Ishikawa (cell line): ENCODE measurements at regions not wholly inside any gene's neighbourhood (a gene's known extent, or its start where the extent isn't known, plus 50 kb on each side); places are given as distances from the start of the nearest gene placed in this dataset.

Source experiments
- CEBPB ChIP-seq: IDR thresholded peaks from 2 replicates; pipeline ENCODE4 v1.6.1; 2012
- CREB1 ChIP-seq: IDR thresholded peaks from 2 replicates; pipeline ENCODE4 v1.6.1; 2012; ENCODE audit warnings: low read depth
- EGR1 ChIP-seq: IDR thresholded peaks from 2 replicates; pipeline ENCODE4 v1.6.1; 2012
- EP300 ChIP-seq: IDR thresholded peaks from 2 replicates; pipeline ENCODE4 v1.6.1; 2012; ENCODE audit warnings: borderline replicate concordance
- FOXM1 ChIP-seq: IDR thresholded peaks from 2 replicates; pipeline ENCODE4 v1.6.1; 2012; ENCODE audit warnings: low read depth, borderline replicate concordance
- NFIC ChIP-seq: IDR thresholded peaks from 2 replicates; pipeline ENCODE4 v1.6.1; 2012
- RAD21 ChIP-seq: IDR thresholded peaks from 2 replicates; pipeline ENCODE4 v1.6.1; 2012; ENCODE audit warnings: low read depth
- TCF12 ChIP-seq: IDR thresholded peaks from 2 replicates; pipeline ENCODE4 v1.6.1; 2012; ENCODE audit warnings: low read depth
- TEAD4 ChIP-seq: IDR thresholded peaks from 2 replicates; pipeline ENCODE4 v1.6.1; 2012
- YY1 ChIP-seq: IDR thresholded peaks from 2 replicates; pipeline ENCODE4 v1.6.1; 2012; ENCODE audit warnings: low read depth
- ZBTB7A ChIP-seq: IDR thresholded peaks from 2 replicates; pipeline ENCODE4 v1.6.1; 2012; ENCODE audit warnings: low read depth
- TF ChIP-seq, protein P1 (sequence below): IDR thresholded peaks from 2 replicates; pipeline ENCODE4 v1.6.1; 2012; ENCODE audit warnings: low read depth, mild to moderate bottlenecking
- TF ChIP-seq, protein P2 (sequence below): IDR thresholded peaks from 2 replicates; pipeline ENCODE4 v1.6.1; 2012
- TF ChIP-seq, protein P3 (sequence below): IDR thresholded peaks from 2 replicates; pipeline ENCODE4 v1.6.1; 2012

DNA sequence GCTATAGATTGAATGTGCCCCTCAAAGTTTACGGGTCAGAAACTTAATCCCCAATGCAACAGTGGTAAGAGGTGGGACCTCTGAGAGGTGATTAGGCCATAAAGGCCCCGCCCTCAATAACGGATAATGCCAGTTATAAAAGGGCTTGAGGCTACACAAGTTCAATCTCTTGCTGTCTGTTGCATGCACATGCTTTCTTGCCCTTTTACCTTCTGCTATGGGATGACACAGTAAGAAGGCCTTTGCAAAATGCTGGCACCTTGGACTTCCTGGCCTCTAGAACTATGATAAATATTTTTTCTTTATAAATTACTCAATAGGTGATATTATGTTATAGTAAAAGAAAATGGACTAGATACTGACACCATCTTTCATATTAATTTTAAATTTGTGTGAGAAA lies 806.1 kb downstream of the TENT5A start:
- TF ChIP-seq YY1 (no peak), TEAD4 (no peak), FOXM1 (no peak), RAD21 (no peak), TCF12 (no peak)
- TF ChIP-seq, protein P1, sequence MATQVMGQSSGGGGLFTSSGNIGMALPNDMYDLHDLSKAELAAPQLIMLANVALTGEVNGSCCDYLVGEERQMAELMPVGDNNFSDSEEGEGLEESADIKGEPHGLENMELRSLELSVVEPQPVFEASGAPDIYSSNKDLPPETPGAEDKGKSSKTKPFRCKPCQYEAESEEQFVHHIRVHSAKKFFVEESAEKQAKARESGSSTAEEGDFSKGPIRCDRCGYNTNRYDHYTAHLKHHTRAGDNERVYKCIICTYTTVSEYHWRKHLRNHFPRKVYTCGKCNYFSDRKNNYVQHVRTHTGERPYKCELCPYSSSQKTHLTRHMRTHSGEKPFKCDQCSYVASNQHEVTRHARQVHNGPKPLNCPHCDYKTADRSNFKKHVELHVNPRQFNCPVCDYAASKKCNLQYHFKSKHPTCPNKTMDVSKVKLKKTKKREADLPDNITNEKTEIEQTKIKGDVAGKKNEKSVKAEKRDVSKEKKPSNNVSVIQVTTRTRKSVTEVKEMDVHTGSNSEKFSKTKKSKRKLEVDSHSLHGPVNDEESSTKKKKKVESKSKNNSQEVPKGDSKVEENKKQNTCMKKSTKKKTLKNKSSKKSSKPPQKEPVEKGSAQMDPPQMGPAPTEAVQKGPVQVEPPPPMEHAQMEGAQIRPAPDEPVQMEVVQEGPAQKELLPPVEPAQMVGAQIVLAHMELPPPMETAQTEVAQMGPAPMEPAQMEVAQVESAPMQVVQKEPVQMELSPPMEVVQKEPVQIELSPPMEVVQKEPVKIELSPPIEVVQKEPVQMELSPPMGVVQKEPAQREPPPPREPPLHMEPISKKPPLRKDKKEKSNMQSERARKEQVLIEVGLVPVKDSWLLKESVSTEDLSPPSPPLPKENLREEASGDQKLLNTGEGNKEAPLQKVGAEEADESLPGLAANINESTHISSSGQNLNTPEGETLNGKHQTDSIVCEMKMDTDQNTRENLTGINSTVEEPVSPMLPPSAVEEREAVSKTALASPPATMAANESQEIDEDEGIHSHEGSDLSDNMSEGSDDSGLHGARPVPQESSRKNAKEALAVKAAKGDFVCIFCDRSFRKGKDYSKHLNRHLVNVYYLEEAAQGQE: no peak
- TF ChIP-seq, protein P2, sequence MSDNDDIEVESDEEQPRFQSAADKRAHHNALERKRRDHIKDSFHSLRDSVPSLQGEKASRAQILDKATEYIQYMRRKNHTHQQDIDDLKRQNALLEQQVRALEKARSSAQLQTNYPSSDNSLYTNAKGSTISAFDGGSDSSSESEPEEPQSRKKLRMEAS: no peak

DNA sequence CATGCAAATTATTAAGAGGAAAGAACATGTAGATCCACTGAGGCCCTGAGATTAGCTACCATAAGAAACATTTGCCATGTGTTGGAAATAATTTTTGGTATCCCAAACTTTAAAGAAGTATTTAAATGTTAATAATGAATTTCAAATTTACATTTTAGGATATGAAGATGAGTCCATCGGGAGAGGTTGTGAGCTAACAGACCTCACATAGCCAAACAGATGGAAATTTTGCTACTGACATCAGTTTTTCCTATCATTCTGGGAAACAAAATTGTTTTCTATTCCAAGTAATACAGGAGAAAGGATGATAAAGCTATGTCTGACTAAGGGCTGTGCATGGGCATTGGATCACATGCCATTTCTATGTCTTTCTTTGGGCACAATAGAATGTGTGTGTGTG lies 809.6 kb downstream of the TENT5A start:
- no peak for TF ChIP-seq TCF12
- TF ChIP-seq RAD21: no peak

DNA sequence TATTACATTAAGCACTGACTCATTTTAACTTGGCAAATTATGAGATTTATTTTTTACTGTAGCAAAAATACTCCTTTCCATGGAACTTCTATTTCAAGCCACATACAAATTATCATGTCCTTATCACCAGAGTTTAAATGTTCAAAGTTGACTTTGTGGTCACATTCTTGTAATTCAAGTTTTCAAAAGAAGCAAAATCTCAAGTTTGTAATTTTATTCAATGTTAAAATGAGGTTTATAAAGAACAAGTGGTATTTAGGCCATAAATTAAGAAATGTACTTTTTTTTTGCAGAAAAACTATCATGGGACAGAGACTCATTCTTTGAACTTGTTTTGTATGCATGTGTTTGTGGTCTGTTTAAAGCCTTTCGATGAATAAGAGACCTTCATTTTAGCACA lies 811.5 kb downstream of the TENT5A start:
- TF ChIP-seq EGR1 (no peak), EP300 (no peak), TCF12 (no peak), ZBTB7A (no peak), YY1 (no peak), TEAD4 (no peak), CREB1 (no peak), FOXM1 (no peak), RAD21 (no peak)
- TF ChIP-seq, protein P2: no peak
- TF ChIP-seq, protein P1: no peak
- TF ChIP-seq, protein P3, sequence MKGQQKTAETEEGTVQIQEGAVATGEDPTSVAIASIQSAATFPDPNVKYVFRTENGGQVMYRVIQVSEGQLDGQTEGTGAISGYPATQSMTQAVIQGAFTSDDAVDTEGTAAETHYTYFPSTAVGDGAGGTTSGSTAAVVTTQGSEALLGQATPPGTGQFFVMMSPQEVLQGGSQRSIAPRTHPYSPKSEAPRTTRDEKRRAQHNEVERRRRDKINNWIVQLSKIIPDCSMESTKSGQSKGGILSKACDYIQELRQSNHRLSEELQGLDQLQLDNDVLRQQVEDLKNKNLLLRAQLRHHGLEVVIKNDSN: no peak

DNA sequence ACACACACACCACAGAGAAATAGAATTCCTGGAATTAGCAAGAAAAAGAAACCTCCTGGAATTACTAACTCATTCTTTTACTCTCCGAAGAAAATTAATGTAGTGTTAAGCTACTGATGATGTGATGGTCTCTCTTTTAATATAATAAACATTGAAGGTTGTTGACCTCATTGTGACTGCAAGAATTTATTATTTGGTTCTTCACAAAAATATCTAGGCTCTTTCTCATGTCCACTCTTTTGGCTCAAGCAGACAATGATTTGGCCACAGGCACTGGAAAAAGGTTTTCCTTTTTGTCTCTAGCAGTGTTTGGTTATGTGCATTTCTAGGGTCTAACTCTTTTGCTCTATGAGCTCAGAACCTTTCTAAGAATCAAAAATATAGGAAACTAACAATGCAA lies 811.9 kb downstream of the TENT5A start:
- TF ChIP-seq ZBTB7A (no peak), RAD21 (no peak), EP300 (no peak)

DNA sequence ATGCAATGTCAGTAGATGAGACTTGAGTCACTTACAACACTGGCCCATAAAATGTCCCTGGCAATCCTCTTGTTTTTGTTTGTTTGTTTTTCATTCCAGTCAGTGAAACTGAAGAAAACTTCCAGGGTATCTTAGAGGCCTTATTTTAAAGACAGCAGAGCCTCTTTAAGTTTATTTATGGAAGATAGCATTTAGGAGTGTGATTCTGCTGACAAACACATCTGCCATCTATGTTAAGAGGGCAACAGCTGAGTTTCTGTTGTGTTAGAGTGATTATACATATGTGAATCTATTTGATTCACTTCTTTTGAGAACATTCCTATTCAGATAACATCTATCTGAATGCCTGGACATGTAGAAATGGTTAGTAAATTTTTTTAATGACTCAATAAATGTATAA lies 812.6 kb downstream of the TENT5A start:
- TF ChIP-seq ZBTB7A (no peak), EP300 (no peak), CEBPB (no peak), YY1 (no peak), CREB1 (no peak), FOXM1 (no peak), RAD21 (no peak), NFIC (no peak)
- TF ChIP-seq, protein P1: no peak
- TF ChIP-seq, protein P2: no peak

DNA sequence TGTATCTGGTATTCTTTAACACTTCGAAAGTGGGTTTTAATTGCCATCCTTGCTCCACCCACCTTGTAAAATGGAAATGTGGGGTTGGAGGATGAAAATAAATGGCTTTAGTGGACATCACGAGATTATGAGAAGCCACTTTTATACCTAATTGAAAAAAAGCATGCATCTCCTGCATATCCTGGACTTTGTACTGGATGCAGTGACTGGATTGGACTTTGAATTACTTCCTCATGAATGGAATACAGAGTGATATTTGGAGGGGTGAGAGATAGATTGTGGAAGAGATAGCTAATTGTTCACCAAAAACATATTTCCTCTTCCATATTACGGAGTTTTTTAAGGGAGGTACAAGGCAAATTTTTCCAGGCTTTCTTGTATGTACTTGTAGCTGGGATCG lies 813.0 kb downstream of the TENT5A start:
- TF ChIP-seq EP300: no peak
